Neural progenitor cell (in vitro differentiated cells): ENCODE measurements at regions not wholly inside any gene's neighbourhood (a gene's known extent, or its start where the extent isn't known, plus 50 kb on each side); places are given as distances from the start of the nearest gene placed in this dataset.

ENCODE experiments used
- DNase-seq: peaks from one replicate; pipeline ENCODE4 v3.0.0-alpha.2; 2016; ENCODE audit warnings: low spot score
- H2AFZ ChIP-seq: fragments of 200-600 bp; sonication (generic); replicated peaks from 2 replicates; pipeline ENCODE4 v1.6.1; 2016; ENCODE audit warnings: antibody characterized with exemption
- H3F3A ChIP-seq: fragments of 200-600 bp; sonication (generic); 2 replicates; pipeline ENCODE4 v1.6.1; 2016; ENCODE audit warnings: antibody characterized with exemption, low read depth
- H3K27ac ChIP-seq: fragments of 200-600 bp; sonication (generic); 2 replicates; pipeline ENCODE4 v1.5.1; 2016; ENCODE audit warnings: mild to moderate bottlenecking
- H3K27me3 ChIP-seq: fragments of 200-600 bp; sonication (generic); 2 replicates; pipeline ENCODE4 v1.6.1; 2016; ENCODE audit warnings: mild to moderate bottlenecking, moderate library complexity
- H3K36me3 ChIP-seq: fragments of 200-600 bp; sonication (generic); 2 replicates; pipeline ENCODE4 v1.5.1; 2016
- H3K4me1 ChIP-seq: fragments of 200-600 bp; sonication (generic); 2 replicates; pipeline ENCODE4 v1.6.1; 2016; ENCODE audit warnings: mixed run types
- H3K4me2 ChIP-seq: fragments of 200-600 bp; sonication (generic); 2 replicates; pipeline ENCODE4 v1.6.1; 2016
- H3K4me3 ChIP-seq: fragments of 200-600 bp; sonication (generic); 2 replicates; pipeline ENCODE4 v1.5.1; 2016
- H3K79me2 ChIP-seq: fragments of 200-600 bp; sonication (generic); 2 replicates; pipeline ENCODE4 v1.6.1; 2016; ENCODE audit warnings: low read depth
- H3K9ac ChIP-seq: fragments of 200-600 bp; sonication (generic); 2 replicates; pipeline ENCODE4 v1.6.1; 2016
- H3K9me3 ChIP-seq: fragments of 200-600 bp; sonication (generic); 2 replicates; pipeline ENCODE4 v1.5.1; 2016; ENCODE audit warnings: low read depth
- H4K20me1 ChIP-seq: fragments of 200-600 bp; sonication (generic); 2 replicates; pipeline ENCODE4 v1.6.1; 2016; ENCODE audit warnings: low read depth
- H3K27ac Mint-ChIP-seq: 3 replicates; pipeline ENCODE4 v1.8.0; 2021; ENCODE audit warnings: mixed read lengths
- H3K27me3 Mint-ChIP-seq: 2 replicates; pipeline ENCODE4 v1.8.0; 2022; ENCODE audit warnings: low read depth, mild to moderate bottlenecking, inconsistent platforms, moderate library complexity, mixed read lengths; ENCODE audit not compliant: insufficient read depth
- H3K36me3 Mint-ChIP-seq: 3 replicates; pipeline ENCODE4 v1.8.0; 2021; ENCODE audit warnings: mixed read lengths
- H3K4me1 Mint-ChIP-seq: 3 replicates; pipeline ENCODE4 v1.8.0; 2021; ENCODE audit warnings: mixed read lengths
- H3K4me3 Mint-ChIP-seq: 3 replicates; pipeline ENCODE4 v1.8.0; 2021; ENCODE audit warnings: mild to moderate bottlenecking, moderate library complexity, mixed read lengths
- H3K9me3 Mint-ChIP-seq: 3 replicates; pipeline ENCODE4 v1.8.0; 2020; ENCODE audit warnings: mixed read lengths
- EZH2 ChIP-seq: fragments of 200-600 bp; sonication (generic); IDR thresholded peaks from 2 replicates; pipeline ENCODE4 v1.6.1; 2017; ENCODE audit warnings: antibody characterized with exemption, mild to moderate bottlenecking, moderate library complexity
- EZH2phosphoT487 ChIP-seq: fragments of 200-600 bp; sonication (generic); IDR thresholded peaks from 2 replicates; pipeline ENCODE4 v1.6.1; 2017; ENCODE audit warnings: antibody characterized with exemption
- TF ChIP-seq, protein P1 (sequence below): fragments of 200-600 bp; sonication (generic); IDR thresholded peaks from 2 replicates; pipeline ENCODE4 v1.5.1; 2017; ENCODE audit warnings: antibody characterized with exemption, mild to moderate bottlenecking

DNA sequence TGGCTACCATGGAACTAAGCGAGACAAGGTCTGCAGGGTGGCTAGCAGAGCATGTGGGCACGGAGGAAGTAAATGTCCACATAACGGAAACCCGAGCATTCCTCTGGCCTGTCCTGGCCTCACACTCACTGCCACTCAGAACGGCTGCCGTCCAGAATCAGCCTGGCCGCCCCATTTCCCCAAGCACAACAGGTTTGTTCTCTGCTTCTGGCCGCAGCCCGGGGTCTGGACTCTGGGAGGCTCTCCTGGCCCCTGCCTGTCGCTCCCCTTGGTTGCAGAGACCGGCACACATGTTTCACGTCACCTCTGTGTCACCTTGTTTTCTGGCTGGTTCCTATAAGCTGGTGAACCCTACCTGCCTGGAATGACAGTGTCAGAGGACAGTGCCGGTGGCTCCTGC, 69.3 kb downstream of the GLI2 start:
- TF ChIP-seq, protein P1, sequence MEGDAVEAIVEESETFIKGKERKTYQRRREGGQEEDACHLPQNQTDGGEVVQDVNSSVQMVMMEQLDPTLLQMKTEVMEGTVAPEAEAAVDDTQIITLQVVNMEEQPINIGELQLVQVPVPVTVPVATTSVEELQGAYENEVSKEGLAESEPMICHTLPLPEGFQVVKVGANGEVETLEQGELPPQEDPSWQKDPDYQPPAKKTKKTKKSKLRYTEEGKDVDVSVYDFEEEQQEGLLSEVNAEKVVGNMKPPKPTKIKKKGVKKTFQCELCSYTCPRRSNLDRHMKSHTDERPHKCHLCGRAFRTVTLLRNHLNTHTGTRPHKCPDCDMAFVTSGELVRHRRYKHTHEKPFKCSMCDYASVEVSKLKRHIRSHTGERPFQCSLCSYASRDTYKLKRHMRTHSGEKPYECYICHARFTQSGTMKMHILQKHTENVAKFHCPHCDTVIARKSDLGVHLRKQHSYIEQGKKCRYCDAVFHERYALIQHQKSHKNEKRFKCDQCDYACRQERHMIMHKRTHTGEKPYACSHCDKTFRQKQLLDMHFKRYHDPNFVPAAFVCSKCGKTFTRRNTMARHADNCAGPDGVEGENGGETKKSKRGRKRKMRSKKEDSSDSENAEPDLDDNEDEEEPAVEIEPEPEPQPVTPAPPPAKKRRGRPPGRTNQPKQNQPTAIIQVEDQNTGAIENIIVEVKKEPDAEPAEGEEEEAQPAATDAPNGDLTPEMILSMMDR: no peak
- TF ChIP-seq EZH2: no peak
- no peak for TF ChIP-seq EZH2phosphoT487
- Histone ChIP-seq H3K27ac (no peak overlapping the region), H3K36me3 (no peaks in the 10 kb centered on the region), H3K4me3 (no peak overlapping the region), H3K4me1 (no peaks in the 10 kb centered on the region), H3F3A (no peaks in the 10 kb centered on the region), H3K27me3 (no peaks in the 10 kb centered on the region), H3K79me2 (peaks cover 11% of the 10 kb centered on the region), H2AFZ (no peak overlapping the region), H4K20me1 (peaks cover 89% of the 10 kb centered on the region), H3K9me3 (no peaks in the 10 kb centered on the region), H3K4me2 (no peak overlapping the region), H3K9ac (no peak overlapping the region)
- Mint-ChIP-seq H3K27me3 (no peaks in the 10 kb centered on the region), H3K27ac (no peak overlapping the region), H3K4me3 (no peak overlapping the region), H3K4me1 (peaks cover 26% of the 10 kb centered on the region), H3K9me3 (no peaks in the 10 kb centered on the region), H3K36me3 (peaks cover 15% of the 10 kb centered on the region)
- no peak for DNase-seq

DNA sequence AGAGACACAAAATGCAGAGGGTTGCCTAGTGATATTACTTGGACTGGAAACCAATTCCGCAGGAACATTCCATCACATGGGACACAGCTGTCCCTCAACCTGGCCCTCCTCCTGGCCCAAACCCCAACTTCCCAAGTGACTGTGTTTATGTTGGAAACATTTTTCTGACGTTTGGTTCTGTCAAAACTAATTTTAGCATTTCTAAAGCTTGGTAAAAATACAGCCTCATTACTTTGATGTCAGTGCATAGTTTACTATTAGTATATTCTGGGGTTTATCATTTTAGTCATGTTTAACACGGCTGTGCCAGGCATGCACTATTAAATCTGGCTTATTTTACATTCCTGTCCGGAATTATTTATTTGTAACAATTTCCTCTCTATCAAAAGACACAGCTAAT, 69.9 kb downstream of the GLI2 start:
- DNase-seq: no peak
- no peak overlapping the region for H3K4me3 Mint-ChIP-seq
- H3K36me3 ChIP-seq: no peaks in the 10 kb centered on the region
- H3K27ac ChIP-seq: no peak overlapping the region
- H3K27ac Mint-ChIP-seq: no peak overlapping the region
- no peaks in the 10 kb centered on the region for H3K9me3 ChIP-seq
- peaks cover 93% of the 10 kb centered on the region for H4K20me1 ChIP-seq
- H3F3A ChIP-seq: no peaks in the 10 kb centered on the region
- H3K4me2 ChIP-seq: no peak overlapping the region
- peaks cover 26% of the 10 kb centered on the region for H3K4me1 Mint-ChIP-seq
- H3K27me3 ChIP-seq: no peaks in the 10 kb centered on the region
- peaks cover 15% of the 10 kb centered on the region for H3K36me3 Mint-ChIP-seq
- H3K27me3 Mint-ChIP-seq: no peaks in the 10 kb centered on the region
- no peak overlapping the region for H2AFZ ChIP-seq
- peaks cover 15% of the 10 kb centered on the region for H3K79me2 ChIP-seq
- H3K9ac ChIP-seq: no peak overlapping the region
- H3K4me3 ChIP-seq: no peak overlapping the region
- no peaks in the 10 kb centered on the region for H3K9me3 Mint-ChIP-seq
- TF ChIP-seq EZH2 (no peak), EZH2phosphoT487 (no peak)
- TF ChIP-seq, protein P1: no peak
- no peaks in the 10 kb centered on the region for H3K4me1 ChIP-seq

DNA sequence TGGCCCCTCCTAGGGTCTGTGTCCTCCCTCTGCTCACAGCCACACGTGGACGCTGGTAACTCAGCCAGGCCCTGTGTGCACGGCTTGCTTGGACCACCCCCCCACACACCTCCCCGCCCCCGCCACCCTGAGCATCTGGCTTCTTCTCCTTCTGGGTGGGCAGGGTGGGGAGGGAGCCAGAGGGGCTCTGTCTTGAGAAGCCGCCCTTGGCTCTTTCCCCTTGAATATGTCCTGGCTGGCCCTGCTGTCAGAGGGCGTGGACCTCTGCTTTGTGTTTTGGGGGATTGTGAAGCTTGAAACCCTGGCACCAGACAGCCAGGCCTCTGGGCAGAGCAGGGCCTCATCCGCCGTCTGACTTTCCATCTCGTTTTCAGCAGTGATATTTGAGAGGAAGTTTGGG, 72.1 kb downstream of the GLI2 start:
- no peak overlapping the region for H3K4me3 ChIP-seq
- H3K27me3 Mint-ChIP-seq: no peaks in the 10 kb centered on the region
- H3K27ac ChIP-seq: no peak overlapping the region
- H3K4me2 ChIP-seq: no peak overlapping the region
- H3K79me2 ChIP-seq: peaks cover 14% of the 10 kb centered on the region
- TF ChIP-seq EZH2phosphoT487: no peak
- TF ChIP-seq, protein P1: no peak
- TF ChIP-seq EZH2: no peak
- peaks cover 92% of the 10 kb centered on the region for H4K20me1 ChIP-seq
- H2AFZ ChIP-seq: no peak overlapping the region
- H3K4me1 Mint-ChIP-seq: peaks cover 17% of the 10 kb centered on the region
- H3K4me3 Mint-ChIP-seq: no peak overlapping the region
- no peaks in the 10 kb centered on the region for H3K9me3 ChIP-seq
- peaks cover 22% of the 10 kb centered on the region for H3K36me3 Mint-ChIP-seq
- H3K4me1 ChIP-seq: no peaks in the 10 kb centered on the region
- H3K9ac ChIP-seq: no peak overlapping the region
- no peak for DNase-seq
- peak overlapping the region; percentile 63 for H3K27ac Mint-ChIP-seq
- no peaks in the 10 kb centered on the region for H3K27me3 ChIP-seq
- H3K36me3 ChIP-seq: no peaks in the 10 kb centered on the region
- H3K9me3 Mint-ChIP-seq: no peaks in the 10 kb centered on the region
- no peaks in the 10 kb centered on the region for H3F3A ChIP-seq

DNA sequence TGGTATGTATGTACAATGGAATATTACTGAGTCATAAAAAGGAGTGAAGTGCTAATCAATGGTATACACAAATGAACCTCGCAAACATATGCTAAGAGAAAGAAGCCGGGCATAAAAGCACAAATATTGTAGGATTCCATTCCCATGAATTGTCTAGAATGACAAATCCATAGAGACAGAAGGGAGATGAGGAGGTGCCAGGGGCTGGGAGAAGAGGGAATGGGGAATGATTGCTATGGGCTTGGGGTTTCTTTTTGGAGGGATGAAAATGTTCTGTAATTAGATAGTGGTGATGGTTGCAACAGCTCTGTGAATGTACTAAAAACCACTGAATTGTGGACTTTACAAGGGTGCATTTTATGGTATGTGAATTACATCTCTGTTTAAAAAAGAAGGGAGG, 73.5 kb downstream of the GLI2 start:
- TF ChIP-seq, protein P1: no peak
- TF ChIP-seq EZH2phosphoT487: no peak
- TF ChIP-seq EZH2: no peak
- no peak for DNase-seq
- Histone ChIP-seq H3K27ac (no peak overlapping the region), H3K4me1 (no peaks in the 10 kb centered on the region), H2AFZ (no peak overlapping the region), H3K27me3 (no peaks in the 10 kb centered on the region), H3K9ac (no peak overlapping the region), H4K20me1 (peaks cover 91% of the 10 kb centered on the region), H3K9me3 (no peaks in the 10 kb centered on the region), H3K4me2 (no peak overlapping the region), H3F3A (no peaks in the 10 kb centered on the region), H3K36me3 (no peaks in the 10 kb centered on the region), H3K79me2 (peaks cover 14% of the 10 kb centered on the region), H3K4me3 (no peak overlapping the region)
- H3K4me1 Mint-ChIP-seq: peaks cover 4% of the 10 kb centered on the region
- H3K27me3 Mint-ChIP-seq: no peaks in the 10 kb centered on the region
- peaks cover 26% of the 10 kb centered on the region for H3K36me3 Mint-ChIP-seq
- peak overlapping the region; percentile 4 for H3K27ac Mint-ChIP-seq
- no peaks in the 10 kb centered on the region for H3K9me3 Mint-ChIP-seq
- no peak overlapping the region for H3K4me3 Mint-ChIP-seq
